NCI-H2081 (cell line): ENCODE measurements at regions not wholly inside any gene's neighbourhood (a gene's known extent, or its start where the extent isn't known, plus 50 kb on each side); places are given as distances from the start of the nearest gene placed in this dataset.
"Not testable (repeated sequence)": the region's sequence is repeated elsewhere in the genome, so short reads cannot be mapped to it uniquely, and the experiment has no call there.

ENCODE experiments used
- DNase-seq, 2 experiments: peaks; one replicate each; lab custom pipeline; 2025; lab: John Stamatoyannopoulos, UW

DNA sequence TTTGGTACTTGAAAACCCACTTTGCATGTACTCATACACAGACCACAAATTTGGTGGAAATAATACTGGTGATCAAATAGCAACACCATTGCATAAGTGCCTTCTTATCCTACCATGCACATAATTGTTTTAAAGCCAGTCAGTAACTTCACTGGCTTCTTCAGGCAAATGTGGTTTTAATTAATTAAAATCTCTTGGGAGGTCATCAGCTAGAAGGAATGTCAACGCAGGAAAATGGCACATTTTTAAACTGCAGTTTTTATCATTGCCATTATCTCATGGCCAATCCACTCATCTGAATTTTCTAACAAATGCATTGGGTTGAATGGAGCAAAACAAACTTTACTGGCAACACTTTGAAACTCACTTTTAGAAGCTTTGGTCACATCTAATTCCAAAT, 105.7 kb upstream of the ZPLD1 start:
- no peak for DNase-seq

GRCh38 chr3:102329561-102329960, 105.3 kb upstream of the ZPLD1 start:
- DNase-seq, result no peak

- DNase-seq, result no peak
Measured at GRCh38 chr3:102332205-102332604, 102.6 kb upstream of the ZPLD1 start.

DNA sequence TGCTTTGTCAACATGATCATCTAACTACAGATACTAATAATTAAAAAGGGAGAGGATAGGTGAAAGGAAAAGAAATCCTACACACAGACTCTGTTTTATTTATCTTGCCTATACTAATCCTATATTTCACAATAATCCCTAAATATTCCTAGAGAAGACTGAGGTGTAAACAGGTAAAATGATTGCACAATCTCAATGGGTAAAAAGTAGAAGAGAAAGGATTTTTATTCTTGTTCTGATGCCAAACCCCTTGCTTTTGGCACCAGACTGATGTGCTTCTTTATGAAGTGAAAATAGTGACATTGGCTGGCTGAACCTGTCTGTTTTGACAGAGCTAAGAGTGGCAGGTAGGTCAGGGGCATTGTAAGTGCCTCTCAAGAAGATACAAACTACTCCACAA, 101.9 kb upstream of the ZPLD1 start:
- DNase-seq, result no peak

DNA sequence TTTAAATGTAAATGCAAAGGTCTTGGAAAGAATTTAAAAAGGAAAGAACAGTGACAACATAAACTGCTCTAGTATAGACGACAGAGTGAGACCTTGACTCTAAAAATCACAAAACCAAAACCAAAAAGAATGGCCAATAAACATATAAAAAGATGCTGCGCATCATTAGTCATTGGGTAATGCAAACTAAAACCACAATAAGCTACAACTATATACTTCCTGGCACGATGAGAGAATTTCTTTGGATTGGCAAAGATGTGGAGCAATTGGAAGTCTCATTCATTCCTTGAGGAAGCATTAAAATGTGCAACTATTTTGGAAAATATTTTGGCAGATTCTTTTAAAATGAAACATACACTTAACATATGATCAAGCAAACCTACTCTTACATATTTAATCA, 98.7 kb upstream of the ZPLD1 start:
- no peak for DNase-seq

DNA sequence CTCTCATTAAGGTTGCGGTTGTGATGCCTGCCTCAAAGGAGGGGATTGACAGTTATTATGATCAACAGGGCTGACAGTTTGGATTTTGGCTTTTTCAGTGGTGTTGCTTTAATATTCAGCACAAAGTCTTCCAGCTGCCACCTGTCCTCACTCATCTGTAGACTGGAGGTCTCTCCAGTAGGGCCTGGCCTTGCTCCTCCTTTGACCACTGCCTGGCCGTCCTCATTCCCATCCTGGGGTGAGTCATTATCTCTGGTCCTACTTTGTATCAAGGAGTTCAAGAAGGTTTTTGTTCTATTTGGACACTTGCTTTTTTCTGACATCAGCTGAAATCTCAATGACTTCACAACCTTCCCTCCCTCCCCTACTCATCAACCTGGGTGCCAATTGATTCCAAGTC, 95.1 kb upstream of the ZPLD1 start:
- no peak for DNase-seq

DNA sequence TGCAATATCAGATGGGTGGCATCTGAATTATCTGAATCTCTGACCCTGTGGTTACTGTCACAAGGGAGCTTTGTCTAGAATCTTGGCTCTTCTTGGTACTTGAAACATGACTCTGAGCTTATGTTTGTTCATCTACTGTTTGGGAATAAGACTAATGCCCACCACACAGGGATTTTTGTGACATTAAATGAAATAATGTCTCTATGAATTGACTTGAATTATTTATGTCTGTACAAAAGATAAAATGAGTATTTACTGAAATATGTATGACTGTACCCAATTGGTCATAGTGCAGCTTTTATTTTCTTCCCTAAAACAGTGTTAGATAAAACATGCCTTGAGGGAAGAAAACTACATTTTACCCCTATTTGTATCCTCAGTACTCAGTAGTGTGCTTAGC, 87.9 kb upstream of the ZPLD1 start:
- no peak for DNase-seq

GRCh38 chr3:102348904-102349303, 85.9 kb upstream of the ZPLD1 start:
- DNase-seq, result no peak

DNA sequence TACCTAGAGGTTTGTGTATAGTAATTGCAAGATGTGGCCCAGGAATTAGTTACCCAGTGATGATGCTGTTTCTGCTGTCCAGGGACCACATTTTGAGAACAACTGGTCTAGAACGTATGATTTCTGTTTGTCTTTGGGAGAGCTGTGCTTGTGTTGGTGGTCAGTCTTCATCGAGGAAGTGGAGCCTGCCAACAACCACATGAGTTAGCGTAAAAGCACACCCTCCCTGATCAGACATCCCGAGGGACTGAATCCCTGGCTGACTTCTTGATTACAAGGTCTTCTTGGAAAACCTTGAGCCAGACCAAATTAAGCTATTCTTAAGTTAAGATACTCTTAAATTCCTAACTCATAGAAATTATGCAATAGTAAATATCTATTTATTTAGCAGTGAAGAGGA, 81.7 kb upstream of the ZPLD1 start:
- no peak for DNase-seq

DNA sequence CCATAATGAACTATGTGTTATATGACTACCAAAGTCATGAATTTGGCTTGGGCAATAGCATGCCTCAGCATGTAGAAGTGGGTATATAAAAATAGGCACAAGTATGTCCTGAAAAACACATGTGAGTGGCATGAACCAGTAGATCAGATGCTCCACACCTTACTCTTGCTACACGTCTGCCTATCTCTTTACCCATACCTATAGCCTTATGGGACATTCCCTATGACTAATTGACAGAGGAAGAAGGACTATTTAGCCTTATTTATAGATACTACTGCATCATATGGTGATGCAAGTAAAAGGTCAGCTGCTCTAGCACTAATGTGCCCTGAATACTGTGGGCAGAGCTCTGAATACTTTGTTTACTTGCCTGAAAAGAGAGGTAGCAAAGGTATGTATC, 81.0 kb upstream of the ZPLD1 start:
- DNase-seq, result no peak

GRCh38 chr3:102354818-102355515, 79.8 kb upstream of the ZPLD1 start:
- no peak for DNase-seq

- DNase-seq, result no peak
Measured at GRCh38 chr3:102356506-102356905, 78.3 kb upstream of the ZPLD1 start.

GRCh38 chr3:102357313-102357712, 77.5 kb upstream of the ZPLD1 start:
- not testable (repeated sequence) for DNase-seq

DNA sequence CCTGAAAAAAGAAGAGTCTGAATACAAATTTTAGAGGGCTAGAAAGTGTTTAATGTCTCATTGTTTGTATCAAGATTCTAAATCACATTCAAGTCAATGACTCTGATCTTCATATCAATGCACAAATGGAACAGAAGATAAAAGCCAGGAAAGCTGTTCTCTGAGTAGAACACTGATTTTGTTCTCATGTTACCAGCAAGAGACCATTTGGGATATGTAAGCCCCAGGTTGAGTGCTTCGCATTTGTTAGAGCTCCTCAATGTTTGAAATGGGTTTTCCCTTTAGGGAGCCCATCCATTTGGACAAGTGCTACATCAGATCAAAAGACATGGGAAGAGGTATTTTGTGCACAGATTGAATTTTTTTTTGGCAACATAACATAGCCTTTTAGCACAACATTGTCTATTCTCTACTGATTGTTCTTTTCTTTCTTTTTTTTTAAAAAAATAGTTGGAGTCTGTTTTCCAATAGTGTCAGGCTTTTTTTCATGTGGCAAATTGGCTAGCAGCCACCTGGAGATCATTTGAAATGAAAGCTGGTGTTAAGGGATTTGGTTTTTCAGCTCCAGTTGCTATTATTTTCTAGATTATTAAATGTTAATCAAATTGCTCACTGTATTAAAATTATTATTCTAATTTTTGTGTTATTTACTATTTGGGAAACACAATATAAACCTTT, 74.5 kb upstream of the ZPLD1 start:
- no peak for DNase-seq

- DNase-seq, result no peak
Measured at GRCh38 chr3:102361101-102361500, 73.7 kb upstream of the ZPLD1 start.

DNA sequence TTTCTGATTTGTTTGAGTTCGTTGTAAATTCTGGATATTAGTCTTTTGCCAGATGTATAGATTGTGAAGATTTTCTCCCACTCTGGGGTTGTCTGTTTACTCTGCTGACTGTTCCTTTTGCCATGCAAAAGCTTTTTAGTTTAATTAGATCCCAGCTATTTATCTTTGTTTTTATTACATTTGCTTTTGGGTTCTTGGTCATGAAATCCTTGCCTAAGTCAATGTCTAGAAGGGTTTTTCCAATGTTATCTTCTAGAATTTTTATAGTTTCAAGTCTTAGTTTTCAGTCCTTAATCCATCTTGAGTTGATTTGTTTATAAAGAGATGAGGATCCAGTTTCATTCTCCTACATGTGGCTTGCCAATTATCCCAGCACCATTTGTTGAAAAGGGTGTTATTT, 68.7 kb upstream of the ZPLD1 start:
- not testable (repeated sequence) for DNase-seq

DNA sequence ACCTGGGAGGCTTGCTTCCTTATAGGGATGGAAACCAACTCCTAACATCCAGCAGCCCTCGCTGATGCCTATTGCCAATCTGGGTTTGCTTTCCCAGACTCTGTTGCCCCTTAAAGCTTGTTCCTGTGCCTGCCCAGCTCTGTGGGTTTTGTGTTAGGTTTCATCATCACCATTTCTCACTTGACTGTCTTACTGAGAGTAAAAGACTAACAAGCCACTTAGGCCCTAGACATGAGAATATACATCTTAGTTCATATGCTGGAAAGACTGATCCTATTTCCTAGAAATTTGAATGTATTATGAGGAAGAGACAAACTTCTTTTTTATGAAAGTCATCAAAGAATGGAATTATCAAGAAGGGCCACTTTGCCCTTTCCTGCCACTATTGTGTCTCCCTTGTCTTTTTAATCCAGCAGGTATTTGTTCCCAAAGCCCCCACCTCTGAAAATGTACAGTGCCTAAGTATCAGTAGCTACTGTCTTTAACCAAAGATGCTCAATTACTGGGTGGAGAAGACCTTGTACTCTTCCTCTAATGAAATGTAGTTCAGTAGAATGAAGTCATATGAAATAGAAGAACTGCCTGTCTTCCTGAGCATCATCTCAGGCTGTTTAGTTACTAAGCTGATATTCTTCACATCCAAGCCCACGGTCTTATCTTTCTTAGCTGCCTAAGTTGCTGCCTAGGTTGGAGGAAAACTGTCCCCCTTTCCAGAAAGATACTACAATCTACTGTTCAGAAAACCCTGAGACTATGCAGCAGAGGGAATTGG, 59.8 kb upstream of the ZPLD1 start:
- no peak for DNase-seq

- no peak for DNase-seq
Measured at GRCh38 chr3:102378216-102378615, 56.6 kb upstream of the ZPLD1 start.

GRCh38 chr3:102382201-102382600, 52.6 kb upstream of the ZPLD1 start:
- DNase-seq, result not testable (repeated sequence)
